WERI-Rb-1 (cell line): ENCODE measurements at regions not wholly inside any gene's neighbourhood (a gene's known extent, or its start where the extent isn't known, plus 50 kb on each side); places are given as distances from the start of the nearest gene placed in this dataset.
"Not testable (repeated sequence)": the region's sequence is repeated elsewhere in the genome, so short reads cannot be mapped to it uniquely, and the experiment has no call there.

ENCODE experiments used
- DNase-seq: peaks from one replicate; pipeline ENCODE4 v3.0.0-alpha.2; 2020
- H3K27ac ChIP-seq: fragments of 250-450 bp; sonication (Bioruptor Pico); 2 replicates; pipeline ENCODE4 v1.5.1; 2020; ENCODE audit warnings: mild to moderate bottlenecking, moderate library complexity
- H3K27me3 ChIP-seq: fragments of 250-450 bp; sonication (Bioruptor Pico); 2 replicates; pipeline ENCODE4 v1.5.1; 2021; ENCODE audit warnings: mild to moderate bottlenecking, low read depth, moderate library complexity; ENCODE audit not compliant: insufficient read depth, severe bottlenecking
- H3K36me3 ChIP-seq: fragments of 250-450 bp; sonication (Bioruptor Pico); 2 replicates; pipeline ENCODE4 v1.5.1; 2020; ENCODE audit warnings: mild to moderate bottlenecking, moderate library complexity
- H3K4me3 ChIP-seq: 2 replicates; pipeline ENCODE4 v1.5.1; 2011; ENCODE audit warnings: low read depth, mild to moderate bottlenecking, control low read depth, low read length
- H3K9me3 ChIP-seq: fragments of 250-450 bp; sonication (Bioruptor Pico); 2 replicates; pipeline ENCODE4 v1.5.1; 2021; ENCODE audit warnings: mild to moderate bottlenecking, moderate library complexity; ENCODE audit not compliant: severe bottlenecking
- CTCF ChIP-seq: IDR thresholded peaks from 2 replicates; pipeline ENCODE4 v1.5.1; 2011; ENCODE audit warnings: low read depth, mild to moderate bottlenecking, control low read depth, inconsistent platforms, low read length

GRCh38 chr2:234795272-234795920, 156.4 kb upstream of the SH3BP4 start:
- H3K9me3 ChIP-seq, result no peaks in the 10 kb centered on the region
- TF ChIP-seq CTCF, result no peak
- H3K27me3 ChIP-seq, result no peaks in the 10 kb centered on the region
- H3K27ac ChIP-seq, result peak overlapping the region; percentile 85
- H3K36me3 ChIP-seq, result no peaks in the 10 kb centered on the region
- H3K4me3 ChIP-seq, result no peak overlapping the region
- DNase-seq, result no peak

GRCh38 chr2:234794866-234795265, 157.0 kb upstream of the SH3BP4 start:
- TF ChIP-seq CTCF, result no peak
- no peak for DNase-seq
- Histone ChIP-seq H3K4me3 (no peak overlapping the region), H3K27ac (peak overlapping the region; percentile 85), H3K36me3 (no peaks in the 10 kb centered on the region), H3K9me3 (no peaks in the 10 kb centered on the region), H3K27me3 (no peaks in the 10 kb centered on the region)

GRCh38 chr2:234793212-234793785, 158.5 kb upstream of the SH3BP4 start:
- no peaks in the 10 kb centered on the region for H3K9me3 ChIP-seq
- peak overlapping the region; percentile 86 for H3K27ac ChIP-seq
- DNase-seq, result peak; percentile 19
- H3K27me3 ChIP-seq, result no peaks in the 10 kb centered on the region
- no peak overlapping the region for H3K4me3 ChIP-seq
- H3K36me3 ChIP-seq, result no peaks in the 10 kb centered on the region
- TF ChIP-seq CTCF, result no peak

- Histone ChIP-seq H3K9me3 (no peaks in the 10 kb centered on the region), H3K36me3 (no peaks in the 10 kb centered on the region), H3K27me3 (no peaks in the 10 kb centered on the region), H3K27ac (peak overlapping the region; percentile 86), H3K4me3 (no peak overlapping the region)
- no peak for TF ChIP-seq CTCF
- no peak for DNase-seq
Measured at GRCh38 chr2:234792621-234793022, 159.2 kb upstream of the SH3BP4 start.

- H3K27ac ChIP-seq, result peak overlapping the region; percentile 86
- H3K36me3 ChIP-seq, H3K27me3 ChIP-seq, H3K4me3 ChIP-seq, H3K9me3 ChIP-seq: not testable (repeated sequence)
- DNase-seq, result peak; percentile 89
Measured at GRCh38 chr2:234792096-234792495, 159.7 kb upstream of the SH3BP4 start.

GRCh38 chr2:234790380-234790779, 161.4 kb upstream of the SH3BP4 start:
- Histone ChIP-seq H3K4me3 (no peak overlapping the region), H3K27ac (peak overlapping the region; percentile 86), H3K36me3 (no peaks in the 10 kb centered on the region), H3K27me3 (no peaks in the 10 kb centered on the region), H3K9me3 (no peaks in the 10 kb centered on the region)
- TF ChIP-seq CTCF, result no peak
- no peak for DNase-seq
